Sciatic nerve (tissue), 2 donors: ENCODE measurements at regions not wholly inside any gene's neighbourhood (a gene's known extent, or its start where the extent isn't known, plus 50 kb on each side); places are given as distances from the start of the nearest gene placed in this dataset.

ENCODE experiments used
- ATAC-seq: fragments of 200-7000 bp; cut with Tn5 transposase; one replicate; pipeline ENCODE4 v1.9.1; 2020; ENCODE audit warnings: mild to moderate bottlenecking, moderate library complexity
- DNase-seq: peaks from one replicate; pipeline ENCODE4 v3.0.0-alpha.2; 2020; ENCODE audit warnings: low spot score
- intact Hi-C: fragments of 100-400 bp; cut with DNase I; formaldehyde crosslinking; loops from one replicate; pipeline ENCODE4 v1.14.2; 2022
- donor health status: DM: no; HTN: no; CAD: no.
- donor health status: DM: no; HTN: no; CAD: no.

DNA sequence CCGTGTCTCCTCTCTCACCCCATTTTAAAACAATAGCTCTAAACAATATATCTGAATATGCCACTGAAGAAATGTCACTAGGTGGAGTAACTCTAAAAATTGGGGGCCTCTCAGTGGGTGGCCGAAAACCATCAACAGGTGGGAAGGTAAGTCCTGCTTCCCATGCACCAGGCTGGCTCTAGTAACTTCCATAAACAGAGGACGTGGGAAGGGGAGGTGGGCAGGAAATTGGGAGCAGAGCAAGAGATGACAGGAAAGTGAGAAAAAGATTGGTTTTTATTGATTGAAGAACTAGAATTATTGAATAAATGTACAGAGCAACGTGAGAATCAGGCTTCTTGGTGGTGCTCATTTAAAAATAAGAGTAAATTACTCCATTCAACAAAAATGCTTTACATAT, 170.4 kb downstream of the SOCS6 start:
- DNase-seq: no peak
- no peak for ATAC-seq
- intact Hi-C loops: no loop called here

DNA sequence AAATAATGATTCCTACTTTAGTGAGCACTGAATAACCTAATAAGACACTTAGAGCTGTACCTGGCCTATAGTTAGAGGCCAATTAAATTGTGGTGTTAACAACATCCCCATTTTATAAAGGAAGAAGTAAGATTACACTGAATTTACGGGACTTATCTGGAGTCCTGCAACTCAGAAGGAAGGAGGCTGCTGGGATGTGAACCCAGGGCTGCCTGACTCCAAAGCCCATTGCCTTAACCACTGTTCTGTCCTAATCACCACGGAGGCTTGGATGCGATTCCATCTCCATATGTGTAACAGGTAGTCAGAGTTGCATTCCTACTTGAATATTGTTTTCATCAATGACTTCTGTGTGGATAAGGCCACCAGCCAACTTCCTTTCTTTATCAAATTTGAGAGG, 168.9 kb downstream of the SOCS6 start:
- DNase-seq: no peak
- intact Hi-C loops: no loop called here
- no peak for ATAC-seq

DNA sequence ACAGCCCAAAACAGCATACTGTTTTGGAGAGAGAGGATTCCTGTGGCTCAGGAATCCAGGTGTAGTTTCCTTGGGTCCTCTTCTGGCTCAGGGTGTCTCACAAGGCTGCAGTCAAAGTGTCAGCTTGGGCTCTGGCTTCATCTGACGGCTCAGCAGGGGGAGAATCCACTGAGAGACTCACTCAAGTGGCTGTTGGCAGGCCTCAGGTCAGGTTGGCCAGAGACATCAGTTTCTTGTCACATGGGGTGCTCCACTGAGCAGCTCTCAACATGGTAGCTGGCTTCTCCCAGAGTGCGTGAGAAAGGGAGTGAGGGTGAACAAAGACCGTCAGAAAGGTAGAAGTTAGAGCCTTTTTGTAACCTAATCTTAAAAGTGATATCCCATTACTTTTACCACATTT, 168.4 kb downstream of the SOCS6 start:
- no peak for ATAC-seq
- no peak for DNase-seq
- intact Hi-C loops: no loop called here

DNA sequence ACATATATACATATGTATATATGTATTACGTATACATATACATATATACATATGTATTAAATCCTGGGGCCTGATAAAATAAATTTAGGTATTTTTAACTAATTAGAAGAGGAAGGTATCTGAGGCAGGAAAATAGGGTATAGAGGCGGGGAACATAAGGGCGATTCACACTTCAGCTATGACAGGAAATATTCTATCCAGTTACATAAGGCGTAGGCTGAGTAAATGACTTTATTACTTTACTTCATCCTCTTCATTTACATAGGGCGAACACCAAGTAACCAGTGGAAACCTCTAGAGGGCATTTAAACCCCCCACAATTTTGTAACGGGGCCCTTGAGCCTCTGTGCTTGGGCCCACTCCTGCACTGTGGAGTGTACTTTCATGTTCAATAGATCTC, 167.5 kb downstream of the SOCS6 start:
- DNase-seq (no peak), ATAC-seq (no peak)
- intact Hi-C loops: no loop called here

DNA sequence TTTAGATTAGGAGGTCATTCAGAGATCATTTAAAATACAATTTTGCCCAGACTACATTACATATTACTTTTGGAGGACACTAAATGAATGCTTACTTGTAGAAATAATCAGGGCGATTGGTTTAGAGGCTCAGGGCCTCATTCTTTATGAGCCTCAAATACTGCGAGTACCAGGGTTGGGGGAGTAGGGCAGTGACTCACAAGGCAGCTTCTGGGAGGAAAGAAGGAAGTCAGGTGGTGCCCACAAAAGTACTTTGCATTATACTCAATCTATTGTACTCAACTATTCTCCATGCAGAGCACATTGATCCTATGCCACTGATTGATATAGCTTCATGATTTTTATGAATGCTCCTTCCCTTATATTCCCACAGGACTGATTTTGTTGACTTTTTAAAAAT, 166.9 kb downstream of the SOCS6 start:
- no peak for DNase-seq
- intact Hi-C loops: no loop called here
- no peak for ATAC-seq

DNA sequence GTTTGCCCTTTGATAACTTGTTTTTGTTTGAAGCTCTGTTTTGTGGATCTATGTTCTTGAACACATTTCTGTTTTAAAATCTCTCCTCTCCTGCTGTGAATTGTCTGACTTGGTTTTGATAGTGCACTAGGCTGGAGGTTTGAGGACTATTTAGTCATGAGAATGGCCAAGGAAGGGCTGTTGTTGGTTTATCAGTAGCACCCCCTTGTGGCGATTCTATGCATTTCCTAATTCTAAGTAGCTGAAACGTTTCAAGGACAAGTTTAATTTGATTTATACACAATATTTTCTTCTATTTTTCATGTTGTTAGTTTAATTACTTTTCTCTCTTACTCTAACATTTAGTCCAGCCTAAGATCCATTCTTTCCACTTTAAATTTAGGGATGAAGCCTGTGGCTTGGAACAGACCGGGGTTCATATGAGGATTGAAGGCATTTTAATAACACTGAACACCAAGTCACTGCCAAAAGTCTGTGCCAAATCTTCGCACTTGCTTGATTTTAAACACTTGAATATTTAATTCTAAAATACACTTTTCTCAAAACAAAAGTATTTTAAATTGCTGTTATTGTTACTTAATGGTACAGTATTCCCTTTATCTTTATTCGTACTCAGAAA, 166.0 kb downstream of the SOCS6 start:
- ATAC-seq: peak; percentile 55
- intact Hi-C loops: no loop called here
- DNase-seq: no peak

DNA sequence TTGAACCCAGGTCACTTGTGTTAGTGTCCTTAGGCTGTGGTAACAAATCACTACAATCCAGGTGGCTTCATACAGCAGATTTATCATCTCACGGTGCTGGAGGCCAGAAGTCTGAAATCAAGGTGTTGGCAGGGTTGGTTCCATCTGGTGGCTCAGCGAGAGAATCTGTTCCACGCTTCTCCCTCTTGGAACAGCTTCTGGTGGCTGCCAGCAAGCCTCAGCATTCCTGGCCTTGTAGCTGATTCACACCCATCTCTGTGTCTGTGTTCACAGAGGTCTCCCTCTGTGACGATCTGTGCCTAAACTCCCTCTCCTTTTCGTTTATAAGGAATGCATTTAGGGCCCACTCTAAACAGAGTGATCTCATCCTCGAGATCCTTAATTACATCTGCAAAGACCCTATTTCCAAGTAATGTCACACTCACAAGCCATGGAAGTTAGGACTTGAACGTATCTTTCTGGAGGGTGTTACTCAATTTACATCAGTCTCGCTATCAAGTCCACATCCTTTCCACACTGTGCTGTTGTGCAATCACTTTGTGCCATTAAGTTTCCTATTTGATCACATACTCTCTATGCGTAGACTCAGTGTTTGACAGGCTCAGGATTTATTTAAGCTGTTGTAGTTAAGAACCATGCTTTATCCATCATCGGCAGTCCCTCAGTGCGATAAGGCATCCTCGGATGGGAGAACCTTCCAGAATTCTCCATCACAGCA, 164.4 kb downstream of the SOCS6 start:
- ATAC-seq: no peak
- no peak for DNase-seq
- intact Hi-C loops: no loop called here

DNA sequence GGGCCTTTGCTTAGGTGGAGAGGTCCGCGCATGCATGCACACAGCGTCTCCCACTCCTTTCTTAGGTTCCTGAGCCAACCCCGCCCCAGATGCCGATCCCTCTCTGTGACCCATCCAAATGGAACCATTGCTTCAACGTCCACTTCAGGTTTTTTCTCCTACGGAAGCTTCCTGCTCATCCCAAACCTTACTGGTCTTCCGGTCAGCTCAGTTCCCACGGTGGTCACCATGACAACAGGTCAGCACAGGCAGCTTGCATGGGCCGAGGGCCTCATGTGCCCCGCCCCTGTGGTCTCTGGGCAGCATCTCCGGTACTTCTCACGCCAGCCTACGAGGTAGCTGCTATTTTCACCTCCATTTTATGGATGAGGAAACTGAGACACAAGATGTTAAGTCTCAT, 163.7 kb downstream of the SOCS6 start:
- intact Hi-C loops: no loop called here
- ATAC-seq (no peak), DNase-seq (no peak)

DNA sequence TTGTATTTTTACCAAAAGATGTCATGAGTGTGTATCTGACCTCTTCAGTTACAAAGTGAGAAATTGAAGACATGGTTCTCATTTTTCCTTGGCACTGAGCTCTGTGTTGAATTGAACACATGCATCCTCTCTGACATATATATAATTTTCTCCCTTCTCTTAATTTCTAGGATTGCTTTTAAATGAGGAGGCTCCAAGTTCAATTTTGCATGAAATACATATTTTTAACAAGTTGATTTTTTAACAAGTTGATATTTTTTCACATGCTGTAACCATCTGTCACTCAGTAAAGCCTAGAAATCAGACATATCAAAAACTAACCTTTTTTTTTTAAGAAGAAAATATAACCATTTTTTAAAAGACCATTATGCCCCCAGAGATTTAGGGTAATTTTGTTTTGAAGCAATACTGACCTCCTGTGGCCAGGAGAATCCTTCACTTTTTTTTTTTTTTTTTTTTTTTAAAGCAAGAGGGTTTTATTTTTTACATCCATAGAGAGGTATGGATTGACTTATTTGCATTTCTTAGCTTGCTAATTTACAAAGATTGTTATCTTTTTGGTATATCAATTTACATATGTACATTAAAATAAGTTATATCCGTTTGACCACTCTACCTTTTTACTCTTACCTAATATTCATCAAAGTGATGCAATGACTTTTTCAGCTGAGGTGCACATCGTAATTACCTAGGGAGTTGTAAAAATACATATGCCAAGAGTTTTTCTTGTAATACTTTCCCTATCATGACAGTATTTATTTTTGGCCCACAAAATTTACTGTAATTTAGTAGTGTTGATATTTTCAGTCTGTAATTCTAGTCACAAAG, 161.8 kb downstream of the SOCS6 start:
- no peak for ATAC-seq
- DNase-seq: no peak
- intact Hi-C loops: no loop called here

DNA sequence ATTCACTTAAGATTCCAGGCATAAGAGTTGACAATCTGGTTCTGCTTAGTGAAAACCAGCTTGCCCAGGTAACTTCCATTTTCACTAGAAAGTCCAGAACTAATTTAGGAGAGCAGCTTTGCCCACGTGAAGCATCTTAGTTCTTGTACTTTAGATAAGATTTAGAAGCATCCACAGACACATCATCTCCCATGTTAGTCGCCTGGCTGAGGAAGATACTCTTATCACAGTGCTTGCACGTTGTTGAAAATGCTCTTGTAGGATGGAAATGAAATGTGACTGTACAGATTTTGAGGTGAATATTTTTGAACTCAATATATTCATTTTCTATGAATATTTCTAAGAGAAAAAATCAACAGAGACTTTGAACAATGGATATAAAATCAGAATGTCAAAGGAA, 159.7 kb downstream of the SOCS6 start:
- ATAC-seq: no peak
- intact Hi-C loops: no loop called here

DNA sequence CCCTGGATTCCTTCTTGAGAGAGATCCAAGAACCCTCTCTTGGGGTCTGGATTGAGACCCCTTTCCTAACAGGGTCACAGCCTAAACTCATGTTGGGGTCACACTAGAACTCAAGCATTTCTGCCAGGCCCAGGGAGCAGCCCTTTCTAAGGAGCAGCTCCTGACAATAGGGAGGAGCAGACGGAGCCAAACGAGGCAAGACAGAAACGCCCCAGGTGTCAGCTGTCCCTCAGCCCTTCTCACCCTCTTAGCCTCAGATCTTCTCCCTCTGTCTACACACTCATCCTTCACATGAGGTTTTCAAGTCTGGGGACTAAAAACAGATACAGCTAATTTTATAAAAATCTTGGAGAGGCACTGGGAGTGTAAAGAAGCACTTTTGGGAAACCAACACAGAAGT, 157.2 kb downstream of the SOCS6 start:
- DNase-seq (no peak), ATAC-seq (no peak)
- intact Hi-C loops: no loop called here

More for the DNA sequence above, 159.7 kb downstream of the SOCS6 start:
- no peak for DNase-seq

DNA sequence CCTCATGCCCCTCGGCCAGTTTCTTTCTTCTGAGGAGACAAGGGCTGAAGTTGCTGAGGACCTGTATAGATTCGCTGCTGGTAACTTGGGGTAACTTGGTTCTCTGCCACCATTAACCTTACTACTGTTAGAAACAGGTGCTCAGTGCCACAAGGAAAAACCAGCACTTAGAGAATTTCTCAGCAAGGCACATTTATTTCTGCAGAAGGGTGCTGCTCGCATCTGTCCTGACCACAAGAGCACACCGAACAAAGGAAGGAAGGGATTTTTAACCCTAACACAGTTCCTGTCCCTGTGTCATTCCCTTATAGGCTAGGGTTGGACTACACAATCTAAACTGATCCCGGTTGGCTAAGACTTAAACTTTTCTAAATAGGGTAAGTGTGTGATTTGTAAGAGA, 154.1 kb downstream of the SOCS6 start:
- ATAC-seq (no peak), DNase-seq (no peak)
- intact Hi-C loops: no loop called here

DNA sequence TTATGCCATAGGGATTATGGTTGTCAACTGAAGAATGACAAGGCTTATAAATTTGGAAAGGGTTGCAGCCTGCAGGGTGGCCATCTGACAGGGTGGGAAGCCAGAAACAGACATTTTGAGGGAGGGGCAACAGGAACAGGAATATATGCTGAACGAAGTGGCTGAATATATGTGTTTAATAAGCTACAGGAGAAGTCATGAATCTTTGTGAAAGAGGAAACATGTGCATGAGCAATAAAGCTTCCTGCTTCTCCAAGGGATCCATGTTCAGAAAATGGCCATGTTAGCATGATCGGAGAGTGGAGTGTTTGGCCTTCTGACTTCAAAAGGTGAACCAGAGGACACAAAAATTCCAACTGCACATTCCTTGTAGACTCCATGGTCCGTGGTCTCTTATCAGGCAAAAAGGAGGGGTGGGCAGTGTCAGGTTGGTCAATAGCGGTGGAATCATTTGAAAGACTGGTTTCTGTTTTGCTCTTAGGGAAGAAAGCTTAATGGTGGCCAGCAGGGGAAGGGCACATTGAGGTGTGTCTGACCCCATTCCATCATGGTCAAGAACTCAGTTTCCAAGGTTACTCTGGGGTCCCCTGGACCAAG, 144.1 kb downstream of the SOCS6 start:
- no peak for DNase-seq
- no peak for ATAC-seq
- intact Hi-C loops: loop anchor here (5.0 kb wide), 1 partner anchor 236 kb away; no protein-coding TSS in a partner anchor

DNA sequence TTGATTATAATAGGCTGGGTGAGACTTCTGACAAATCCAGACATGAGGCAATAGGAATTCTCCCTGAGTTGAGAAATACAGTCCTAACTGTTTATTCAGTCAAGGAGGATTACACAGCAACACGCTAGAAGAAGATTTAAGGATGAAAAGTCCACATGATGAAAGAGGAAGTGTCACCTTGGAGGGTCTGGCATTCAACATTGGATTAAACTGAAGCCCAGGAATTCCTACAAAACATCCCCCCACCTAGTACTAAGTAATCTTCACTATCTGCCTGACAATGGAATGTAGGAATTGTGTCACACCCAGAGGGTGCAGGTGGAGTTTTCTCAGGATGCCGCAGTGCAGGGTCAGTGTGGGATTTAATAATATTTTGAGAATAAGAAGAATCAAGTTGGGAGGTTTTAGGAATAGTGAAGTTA, 142.4 kb downstream of the SOCS6 start:
- ATAC-seq (peak; percentile 30), DNase-seq (no peak)
- intact Hi-C loops: loop anchor here (5.0 kb wide), 1 partner anchor 234 kb away; no protein-coding TSS in a partner anchor

DNA sequence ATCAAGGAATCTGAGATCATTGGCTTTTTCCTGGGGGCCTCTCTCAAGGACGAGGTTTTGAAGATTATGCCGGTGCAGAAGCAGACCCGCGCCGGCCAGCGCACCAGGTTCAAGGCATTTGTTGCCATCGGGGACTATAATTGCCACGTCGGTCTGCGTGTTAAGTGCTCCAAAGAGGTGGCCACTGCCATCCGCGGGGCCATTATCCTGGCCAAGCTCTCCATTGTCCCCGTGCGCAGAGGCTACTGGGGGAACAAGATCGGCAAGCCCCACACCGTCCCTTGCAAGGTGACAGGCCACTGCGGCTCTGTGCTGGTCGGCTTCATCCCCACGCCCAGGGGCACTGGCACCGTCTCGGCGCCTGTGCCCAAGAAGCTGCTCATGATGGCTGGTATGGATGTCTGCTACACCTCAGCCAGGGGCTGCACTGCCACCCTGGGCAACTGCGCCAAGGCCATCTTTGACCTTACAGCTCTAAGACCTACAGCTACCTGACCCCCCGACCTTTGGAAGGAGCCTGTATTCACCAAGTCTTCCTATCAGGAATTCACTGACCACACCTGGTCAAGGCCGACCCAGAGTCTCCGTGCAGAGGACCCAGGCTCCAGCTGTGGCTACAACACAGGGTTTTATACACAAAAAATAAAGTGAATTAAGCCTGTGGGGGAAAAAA, 141.8 kb downstream of the SOCS6 start:
- intact Hi-C loops: loop anchor here (5.0 kb wide), 1 partner anchor 233 kb away; no protein-coding TSS in a partner anchor
- DNase-seq (no peak), ATAC-seq (no peak)

DNA sequence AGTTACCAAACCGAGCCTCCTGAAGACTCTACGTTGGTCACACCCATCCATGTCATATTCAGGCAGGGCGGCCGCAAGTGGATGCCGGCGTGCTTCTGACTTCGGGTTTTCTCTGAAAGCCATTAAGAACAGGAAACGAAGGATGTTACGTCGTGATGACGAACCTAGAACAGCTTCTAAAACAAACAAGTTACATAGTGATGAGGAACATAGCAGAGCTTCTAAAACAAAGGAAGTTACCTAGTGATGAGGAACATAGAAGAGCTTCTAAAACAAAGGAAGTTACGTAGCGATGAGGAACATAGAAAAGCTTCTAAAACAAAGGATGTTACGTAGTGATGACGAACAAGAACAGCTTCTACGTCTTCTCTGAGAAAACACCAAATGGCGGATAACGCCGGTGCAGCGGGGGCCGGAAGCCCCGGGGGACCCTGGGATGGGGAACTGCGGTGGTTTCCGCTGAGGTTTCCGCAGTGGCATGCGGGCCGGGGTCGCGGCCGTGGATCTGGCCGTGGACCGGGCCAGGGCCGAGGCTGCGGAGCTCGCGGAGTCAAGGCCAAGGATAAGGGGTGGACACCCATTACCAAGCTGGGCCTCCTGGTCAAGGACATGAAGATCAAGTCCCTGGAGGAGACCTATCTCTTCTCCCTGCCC, 141.1 kb downstream of the SOCS6 start:
- no peak for ATAC-seq
- intact Hi-C loops: loop anchor here (5.0 kb wide), 1 partner anchor 233 kb away; no protein-coding TSS in a partner anchor

DNA sequence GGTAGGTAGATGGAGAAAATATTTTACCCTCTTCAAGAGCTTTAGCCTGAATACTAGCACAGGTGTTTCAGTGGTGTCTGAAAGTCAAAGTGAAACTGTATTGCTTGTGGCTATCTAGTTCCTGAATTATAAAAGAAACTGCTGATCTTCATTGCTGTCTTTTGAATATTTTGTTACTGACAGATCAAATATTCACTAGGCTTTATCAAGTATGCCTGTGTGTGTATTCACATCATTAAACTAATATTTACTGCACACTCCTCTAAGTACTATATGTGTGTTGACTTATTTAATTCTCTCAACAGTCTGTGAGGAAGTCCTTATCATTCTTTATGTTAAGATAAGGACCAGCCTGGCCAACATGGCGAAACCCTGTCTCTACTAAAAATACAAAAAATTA, 139.6 kb downstream of the SOCS6 start:
- intact Hi-C loops: no loop called here
- no peak for ATAC-seq
- DNase-seq: no peak

More for the DNA sequence above, 141.1 kb downstream of the SOCS6 start:
- DNase-seq: no peak

DNA sequence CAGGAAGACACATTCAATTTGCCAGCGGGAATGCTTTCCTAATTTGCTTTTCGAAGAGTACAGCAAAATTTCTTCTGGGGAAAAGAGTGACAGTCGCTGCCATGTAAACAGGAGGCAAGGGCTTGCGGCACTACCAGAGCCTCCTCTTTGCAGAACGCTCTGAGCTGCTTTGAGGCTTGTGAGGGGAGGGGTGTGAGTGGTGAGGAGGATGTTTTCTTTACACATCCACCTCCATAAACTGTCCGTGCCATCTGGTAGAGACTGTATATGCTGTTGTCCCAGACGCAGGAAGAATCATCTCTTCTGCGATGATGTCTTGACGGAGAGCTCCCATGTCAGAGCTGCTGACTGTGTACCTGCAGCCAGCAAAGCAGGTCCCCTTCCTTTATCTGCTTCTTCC, 138.0 kb downstream of the SOCS6 start:
- DNase-seq: no peak
- no peak for ATAC-seq
- intact Hi-C loops: no loop called here

DNA sequence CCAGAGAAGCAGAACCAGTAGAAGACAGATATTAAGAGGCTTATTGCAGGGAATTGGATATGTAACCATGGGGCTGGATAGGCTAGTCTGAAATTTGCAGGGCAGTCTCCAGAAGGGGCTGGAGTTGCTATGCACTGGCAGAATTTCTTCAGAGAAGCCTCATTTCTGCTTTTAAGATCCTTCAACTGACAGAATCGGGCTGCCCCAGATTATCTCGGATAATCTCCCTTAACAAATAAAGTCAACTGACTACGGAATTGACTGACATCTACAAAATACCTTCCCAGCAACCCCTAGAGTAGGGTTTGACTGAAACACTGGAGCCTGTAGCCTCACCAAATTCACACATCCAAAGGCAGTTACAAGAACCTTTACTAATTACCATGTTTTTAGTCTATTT, 136.4 kb downstream of the SOCS6 start:
- ATAC-seq: no peak
- intact Hi-C loops: no loop called here
- no peak for DNase-seq
